ENCODE measurements at regions not wholly inside any gene's neighbourhood (a gene's known extent, or its start where the extent isn't known, plus 50 kb on each side); places are given as distances from the start of the nearest gene placed in this dataset.

DNA sequence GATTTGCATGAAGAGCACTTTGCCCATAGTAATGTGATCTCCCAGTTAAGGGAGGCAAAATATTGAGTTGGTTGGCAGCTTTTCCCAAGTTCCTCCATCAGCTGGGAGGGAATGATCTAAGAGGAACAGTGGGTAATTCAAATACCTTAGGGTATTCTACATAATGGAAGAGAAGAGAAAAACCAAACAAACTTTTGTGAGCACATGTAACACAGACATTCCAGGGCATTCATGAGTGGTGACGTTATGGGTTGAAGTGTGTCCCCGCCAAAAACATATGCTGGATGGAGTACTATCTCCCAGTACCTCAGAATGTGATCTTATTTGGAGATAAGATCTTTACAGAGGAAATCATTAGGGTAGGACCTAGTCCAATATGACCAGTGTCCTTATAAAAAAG lies 220.1 kb downstream of the FOXO1 start:
- no peak for DNase-seq (ENCODE audit: low read depth in 2 of 2)

DNA sequence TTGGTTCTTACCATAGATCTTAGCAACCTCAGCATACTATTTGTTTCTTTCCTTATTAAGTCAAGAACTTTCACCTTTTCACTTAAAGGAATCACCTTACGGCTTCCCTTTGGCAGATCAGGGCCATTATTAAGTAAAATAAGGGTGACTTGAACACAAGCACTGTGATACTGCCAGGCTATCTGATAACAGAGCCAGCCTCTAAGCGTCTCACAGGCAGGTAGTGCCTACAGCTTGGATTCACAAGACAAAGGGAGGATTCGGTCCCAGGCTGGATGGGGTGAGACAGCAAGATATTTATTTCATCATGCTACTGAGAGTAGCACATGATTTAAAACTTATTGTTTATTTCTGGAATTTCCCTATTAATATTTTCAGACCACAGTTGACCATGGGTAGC lies 218.6 kb downstream of the FOXO1 start:
- DNase-seq (ENCODE audit: low read depth in 2 of 2) = no peak

DNA sequence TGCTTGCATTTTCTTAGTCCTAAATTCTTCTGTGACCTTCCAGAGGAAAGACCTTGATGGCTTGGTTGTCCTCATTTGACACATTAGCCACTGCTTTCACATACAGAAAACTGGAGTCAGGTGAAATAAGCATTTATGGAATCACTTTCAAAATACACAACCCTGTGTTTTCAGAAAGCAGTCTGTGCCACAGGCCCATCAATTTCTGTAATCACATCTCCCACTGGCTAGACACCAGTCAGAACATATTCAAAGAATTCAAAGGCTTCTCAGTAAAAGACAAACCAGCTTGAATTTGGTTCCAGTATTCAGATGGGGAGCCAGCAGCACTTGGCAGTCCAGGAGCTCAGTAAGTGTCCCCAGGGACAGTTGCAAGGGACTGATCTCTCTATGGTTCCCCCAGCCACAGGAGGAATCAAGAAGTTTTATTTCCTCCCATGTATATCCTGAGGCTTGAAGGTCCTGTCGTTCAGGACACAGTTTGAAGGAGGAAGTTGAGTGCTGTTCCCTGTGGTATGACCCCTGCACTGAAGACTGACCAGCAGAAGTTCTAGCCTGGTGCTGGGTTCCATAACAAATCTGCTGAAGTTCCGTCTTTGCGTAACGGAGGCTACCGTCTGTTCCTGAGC lies 214.3 kb downstream of the FOXO1 start:
- no peak for DNase-seq (ENCODE audit: low read depth in 2 of 2)

DNA sequence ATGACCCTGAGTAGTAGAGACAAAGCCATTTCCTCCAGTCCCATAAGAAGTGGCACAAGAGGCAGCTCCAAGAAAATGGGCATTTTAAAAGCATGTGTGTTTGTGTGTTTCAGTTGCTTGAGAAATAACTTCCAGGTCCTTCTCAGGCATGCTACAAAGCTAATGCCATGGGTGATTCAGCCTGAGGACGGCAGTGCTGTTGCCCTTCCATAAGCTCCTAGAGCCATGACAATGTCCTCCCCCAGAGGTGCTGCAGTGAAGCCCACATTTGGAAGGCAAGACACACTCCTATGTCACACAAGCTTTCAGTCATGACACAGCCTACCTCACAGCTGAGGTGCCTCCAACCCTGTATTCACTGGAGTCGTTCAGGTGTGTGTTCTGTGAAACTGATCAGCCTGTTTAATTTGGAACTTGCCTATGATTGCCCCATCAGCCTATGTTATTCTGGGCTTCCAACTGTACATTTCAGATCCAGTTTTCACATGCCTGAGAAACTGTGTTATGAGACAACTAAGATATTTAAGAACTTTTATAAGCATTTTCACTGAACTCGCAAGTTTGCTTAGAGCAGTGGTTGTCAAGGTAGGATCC lies 213.6 kb downstream of the FOXO1 start:
- DNase-seq (ENCODE audit: low read depth in 2 of 2) = no peak

DNA sequence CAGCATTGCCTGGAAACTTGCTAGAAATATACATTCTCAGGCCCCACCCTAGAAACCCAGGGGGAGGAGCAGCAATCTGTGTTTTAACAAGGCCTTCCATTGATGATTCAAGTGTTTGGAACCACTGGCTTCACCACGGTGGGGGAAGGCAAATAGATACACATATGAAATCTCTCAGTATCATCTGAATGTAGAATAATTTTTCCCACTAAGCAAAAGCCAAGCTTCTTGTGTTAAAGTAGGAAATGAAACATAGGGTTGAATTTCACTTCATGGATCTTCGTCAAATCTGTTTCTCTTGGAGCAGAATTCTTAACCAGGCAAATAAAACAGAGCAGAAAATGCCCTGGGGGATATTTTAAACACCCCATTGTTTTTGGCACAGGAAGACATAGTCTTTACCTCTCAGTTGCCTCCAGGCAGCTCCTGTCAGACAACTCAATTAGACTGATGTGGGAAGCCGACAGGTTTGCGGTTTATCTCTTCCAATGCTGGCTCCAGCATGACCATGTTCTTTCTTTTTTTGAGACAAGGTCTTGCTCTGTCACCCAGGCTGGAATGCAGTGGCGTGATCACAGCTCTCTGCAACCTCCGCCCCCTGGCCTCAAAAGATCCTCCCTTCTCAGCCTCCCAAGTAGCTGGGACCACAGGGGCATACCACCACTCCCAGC lies 213.0 kb downstream of the FOXO1 start:
- no peak for DNase-seq (ENCODE audit: low read depth in 2 of 2)

DNA sequence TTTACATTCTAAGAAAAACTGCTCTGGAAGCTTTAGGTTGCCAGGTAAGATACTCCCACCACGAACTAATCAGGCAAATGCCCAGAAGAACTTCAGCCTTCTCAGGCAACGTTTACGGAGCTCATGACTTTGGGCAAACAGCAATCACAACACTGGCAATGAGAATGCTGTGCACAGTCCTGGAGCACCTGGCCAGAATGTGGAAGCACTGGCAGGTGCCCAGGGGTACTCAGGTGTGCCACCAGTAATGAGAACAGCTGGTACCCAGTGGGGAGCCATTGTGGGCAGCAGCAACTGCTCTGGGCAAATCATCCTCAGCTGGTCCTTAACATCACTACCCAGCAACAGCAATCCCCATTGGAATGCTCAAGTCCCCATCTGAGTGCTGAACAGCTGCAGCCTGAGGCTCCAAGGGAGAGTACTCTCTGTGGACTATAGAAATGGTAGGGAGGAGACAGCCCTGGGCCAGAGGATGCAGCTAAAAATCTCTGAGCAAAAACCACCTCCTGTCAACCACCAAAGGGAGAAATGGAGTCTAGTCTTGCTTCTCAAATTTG lies 210.0 kb downstream of the FOXO1 start:
- no peak for DNase-seq (ENCODE audit: low read depth in 2 of 2)

DNA sequence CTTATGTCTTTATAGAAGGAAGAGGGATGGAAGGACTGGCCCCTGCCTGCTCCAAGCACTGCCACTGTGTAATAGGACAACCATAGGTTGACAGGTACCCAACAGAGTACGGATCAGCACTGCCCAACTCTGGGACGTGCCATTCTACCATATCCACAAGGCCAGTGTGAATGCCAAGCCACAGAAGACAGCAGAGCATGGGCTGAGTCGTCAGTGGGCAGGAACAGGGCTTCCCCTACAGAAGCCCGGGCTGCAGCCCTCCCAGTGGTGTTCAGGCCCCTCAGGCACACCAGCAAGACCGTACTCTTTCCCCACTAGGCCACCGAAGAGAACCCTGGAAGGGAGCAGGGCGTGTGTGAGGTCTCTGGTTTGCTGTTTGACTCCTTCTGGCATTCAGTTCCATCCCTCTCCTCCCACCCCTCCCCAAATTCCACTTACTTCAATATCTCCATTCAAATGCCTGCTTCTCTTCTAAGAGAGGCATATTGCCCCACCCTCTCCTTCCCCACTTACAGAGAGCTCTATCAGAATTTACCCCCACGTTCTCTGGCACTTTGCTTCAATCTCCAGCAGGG lies 209.4 kb downstream of the FOXO1 start:
- no peak for DNase-seq (ENCODE audit: low read depth in 2 of 2)

DNA sequence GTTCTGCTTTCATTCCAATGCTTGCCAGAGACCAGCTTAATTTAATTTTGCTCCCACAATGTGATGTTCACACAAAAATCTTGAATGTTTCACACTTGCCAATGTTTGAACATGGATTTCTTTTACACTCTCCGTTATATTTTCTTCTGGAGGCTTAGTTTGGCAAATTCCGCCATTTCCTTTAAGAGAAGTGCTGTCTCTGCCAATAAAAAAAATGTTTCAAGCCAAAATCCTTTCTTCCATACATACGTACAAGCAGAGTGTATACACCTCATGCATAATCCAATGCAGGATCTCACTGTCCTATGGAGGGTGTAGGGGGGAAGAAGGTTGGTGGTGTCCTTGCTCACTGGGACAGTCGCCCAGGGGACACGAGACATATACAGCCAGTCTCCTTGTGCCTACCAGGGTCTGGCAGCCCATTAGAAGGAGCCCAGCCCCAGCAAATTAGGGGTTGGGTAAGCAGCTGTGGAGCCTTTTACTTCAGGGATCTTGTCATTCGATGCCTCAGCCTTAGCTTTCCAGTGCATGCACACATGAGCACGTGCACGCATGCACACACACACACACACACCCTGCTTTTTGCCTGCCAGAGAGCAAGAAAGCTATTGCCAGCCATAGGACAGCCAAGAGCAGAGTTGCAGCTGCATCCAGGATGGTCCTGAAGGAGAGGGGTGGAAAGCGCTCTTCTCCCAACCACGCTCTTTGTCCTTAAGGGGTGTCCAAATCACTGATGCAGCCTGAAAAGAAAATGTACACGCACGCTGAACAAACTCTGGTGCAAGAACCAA lies 208.3 kb downstream of the FOXO1 start:
- no peak for DNase-seq (ENCODE audit: low read depth in 2 of 2)

DNA sequence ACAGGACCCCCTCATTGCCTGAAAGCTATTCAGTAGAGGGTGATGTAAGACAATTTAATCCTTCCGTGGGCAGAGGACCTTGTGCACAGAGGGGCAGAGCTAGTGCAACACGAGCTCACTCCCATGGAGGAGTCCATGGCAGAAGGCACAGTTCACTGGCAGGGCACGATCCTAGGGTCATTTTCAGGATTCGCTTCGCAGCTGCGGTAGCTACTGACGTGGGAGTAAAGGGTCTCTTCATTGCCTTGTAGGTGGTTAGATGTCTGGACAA lies 207.8 kb downstream of the FOXO1 start:
- DNase-seq (ENCODE audit: low read depth in 2 of 2) = no peak

DNA sequence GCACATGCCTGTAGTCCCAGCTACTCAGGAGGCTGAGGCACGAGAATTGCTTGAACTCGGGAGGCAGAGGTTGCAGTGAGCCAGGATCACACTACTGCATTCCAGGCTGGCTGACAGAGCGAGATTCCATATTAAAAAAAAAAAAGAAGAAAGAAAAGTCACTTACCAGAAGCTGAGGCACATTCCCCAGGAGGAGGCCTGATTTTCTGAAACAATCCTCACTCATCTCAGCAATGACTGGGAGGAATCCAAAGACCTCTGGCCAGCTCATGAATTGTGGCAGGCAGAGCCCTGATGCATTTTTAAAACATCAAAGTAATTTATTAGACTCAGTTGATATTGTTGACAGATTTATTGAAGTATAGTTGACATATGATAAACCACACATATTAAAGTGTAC lies 206.3 kb downstream of the FOXO1 start:
- DNase-seq (ENCODE audit: low read depth in 2 of 2) = no peak

DNA sequence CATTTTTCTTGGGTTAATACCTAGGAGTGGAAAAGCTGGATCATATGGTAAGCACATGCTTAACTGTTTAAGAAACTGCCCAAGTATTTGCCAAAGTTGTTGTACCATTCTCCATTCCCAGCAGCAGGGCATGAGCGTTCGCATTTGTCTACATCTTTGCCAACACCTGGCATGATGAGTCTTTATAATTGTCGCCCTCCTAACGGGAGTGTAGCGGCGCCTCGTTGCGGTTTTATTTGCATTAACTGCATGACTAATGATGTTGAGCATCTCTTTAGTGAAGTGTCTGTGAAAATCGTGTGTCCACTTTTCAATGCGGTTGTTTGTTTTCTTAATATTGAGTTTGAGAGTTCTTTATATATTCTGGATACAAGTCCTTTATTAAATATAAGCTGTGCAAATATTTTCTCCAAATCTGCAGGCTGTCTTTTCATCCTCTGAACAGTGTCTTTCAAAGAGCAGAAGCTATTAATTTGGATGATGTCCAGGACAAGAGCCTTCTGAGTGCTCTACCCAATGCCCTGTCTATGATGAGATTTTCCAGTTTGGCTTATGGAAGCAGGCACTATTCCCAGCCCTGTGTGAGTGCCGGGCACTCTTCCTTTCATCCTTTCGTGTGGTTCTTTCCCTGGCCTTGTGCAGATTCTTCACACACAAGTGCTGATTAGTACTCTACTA lies 202.0 kb downstream of the FOXO1 start:
- DNase-seq (ENCODE audit: low read depth in 2 of 2) = no peak

DNA sequence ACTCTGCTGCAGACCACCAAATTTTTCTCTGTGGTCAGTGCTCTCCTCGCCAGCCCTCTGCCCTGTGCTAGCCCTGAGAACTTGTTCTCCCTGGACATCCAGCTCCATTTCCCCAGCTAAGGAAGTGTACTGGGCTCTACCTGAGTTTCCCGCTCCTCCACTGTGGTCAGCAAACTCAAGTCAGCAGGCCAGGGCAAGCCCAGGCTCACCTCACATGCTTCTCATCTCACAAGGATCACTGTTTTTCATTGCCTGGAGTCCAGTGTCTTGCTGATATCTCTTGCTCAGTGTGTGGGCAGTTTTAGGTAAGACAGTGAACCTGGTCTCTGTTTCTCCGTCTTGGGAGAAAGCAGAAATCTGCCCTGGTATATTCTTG lies 201.4 kb downstream of the FOXO1 start:
- DNase-seq (ENCODE audit: low read depth in 2 of 2) = no peak

DNA sequence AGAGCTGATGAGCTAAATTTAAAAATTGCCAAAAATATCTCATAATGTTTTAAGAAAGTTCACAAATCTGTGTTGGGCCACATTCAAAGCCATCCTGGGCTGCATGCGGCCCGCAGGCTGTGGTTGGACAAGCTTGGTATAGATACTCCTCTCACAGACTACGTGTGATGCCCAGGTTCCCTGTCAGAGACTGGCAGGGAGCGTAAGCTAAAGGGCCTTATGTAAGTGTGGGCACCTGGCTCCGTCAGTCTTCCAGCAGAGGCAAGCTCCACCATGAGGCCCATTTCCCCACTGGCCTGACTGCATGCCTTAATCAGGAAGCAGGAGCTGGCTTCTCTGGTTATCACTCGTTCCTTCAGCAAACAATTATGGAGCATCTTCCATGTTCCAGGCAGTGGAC lies 200.2 kb downstream of the FOXO1 start:
- DNase-seq (ENCODE audit: low read depth in 2 of 2) = no peak

DNA sequence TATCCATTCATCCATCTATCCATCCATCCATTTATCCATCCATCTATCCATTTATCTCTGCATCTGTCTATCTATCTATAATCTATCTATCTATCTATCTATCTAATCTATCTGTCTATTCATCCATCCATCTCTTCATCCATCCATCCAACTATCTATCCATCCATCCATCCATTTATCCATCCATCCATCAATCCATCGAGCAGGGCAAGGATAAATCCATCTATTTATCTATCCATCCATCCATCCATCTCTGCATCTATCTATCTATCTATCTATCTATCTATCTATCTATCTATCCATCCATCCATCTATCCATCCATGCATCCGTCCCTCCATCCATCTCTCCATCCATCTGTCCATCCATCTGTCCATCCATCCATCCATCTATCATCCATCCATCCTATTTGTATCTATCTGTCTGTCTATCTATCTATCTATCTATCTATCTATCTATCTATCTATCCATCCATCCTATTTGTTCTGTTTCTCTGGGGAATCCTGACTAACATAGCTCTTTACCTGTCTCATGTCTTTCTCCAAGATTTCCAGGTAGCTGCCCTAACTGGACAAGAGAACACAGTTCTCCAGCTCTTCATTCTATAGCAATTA lies 198.1 kb downstream of the FOXO1 start:
- DNase-seq (ENCODE audit: low read depth in 2 of 2) = no peak

DNA sequence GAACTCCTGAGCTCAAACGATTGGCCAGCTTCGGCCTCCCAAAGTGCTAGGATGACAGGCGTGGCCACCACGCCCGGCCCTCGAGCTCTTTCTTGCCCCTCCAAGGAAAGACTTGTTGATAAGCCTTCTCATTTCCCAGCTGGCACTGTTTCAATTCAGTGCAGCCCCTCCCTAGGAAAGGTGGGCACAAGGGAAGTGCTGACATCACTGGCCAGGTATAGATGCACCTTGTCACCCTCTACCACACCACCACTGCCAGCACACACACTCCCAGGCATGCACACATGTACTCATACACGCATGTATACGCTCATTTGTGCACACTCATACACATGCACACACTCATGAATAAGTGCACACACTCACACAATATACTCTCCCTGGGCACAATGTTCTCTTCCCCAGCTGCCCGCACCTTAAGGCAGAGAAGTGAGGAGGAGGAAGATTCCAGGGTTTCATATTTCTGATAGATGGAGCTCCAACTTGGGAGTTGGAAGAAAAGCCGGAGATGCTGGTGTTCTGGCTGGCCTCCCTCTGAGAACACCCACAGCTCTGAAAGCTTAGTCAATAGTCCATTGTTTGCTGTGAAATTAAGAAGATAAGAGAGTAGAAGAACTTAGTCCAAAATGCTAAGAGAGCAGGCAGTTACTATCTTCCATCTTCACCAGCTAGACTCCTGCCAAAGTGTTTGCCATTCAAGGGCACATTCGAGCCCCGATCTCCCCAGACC lies 196.7 kb downstream of the FOXO1 start:
- no peak for DNase-seq (ENCODE audit: low read depth in 2 of 2)

DNA sequence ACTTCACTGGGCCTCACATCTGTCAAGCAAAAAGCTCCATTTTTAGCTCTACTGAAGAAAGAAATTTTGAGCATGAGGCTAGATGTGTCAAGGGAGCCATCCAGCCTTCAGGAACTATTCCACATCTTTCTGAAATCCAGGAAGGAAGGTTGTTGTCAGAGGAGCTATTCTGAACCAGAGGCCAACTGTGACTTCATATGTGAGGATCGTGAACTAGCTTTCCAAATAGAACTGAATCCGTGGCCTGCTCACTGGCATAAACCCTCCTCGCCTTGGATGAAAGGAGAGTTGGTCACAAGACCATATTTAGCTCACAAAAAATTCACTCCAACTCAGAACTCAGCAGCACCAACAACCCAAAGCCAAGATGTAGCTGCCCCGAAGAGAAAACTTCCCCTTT lies 195.8 kb downstream of the FOXO1 start:
- no peak for DNase-seq (ENCODE audit: low read depth in 2 of 2)

DNA sequence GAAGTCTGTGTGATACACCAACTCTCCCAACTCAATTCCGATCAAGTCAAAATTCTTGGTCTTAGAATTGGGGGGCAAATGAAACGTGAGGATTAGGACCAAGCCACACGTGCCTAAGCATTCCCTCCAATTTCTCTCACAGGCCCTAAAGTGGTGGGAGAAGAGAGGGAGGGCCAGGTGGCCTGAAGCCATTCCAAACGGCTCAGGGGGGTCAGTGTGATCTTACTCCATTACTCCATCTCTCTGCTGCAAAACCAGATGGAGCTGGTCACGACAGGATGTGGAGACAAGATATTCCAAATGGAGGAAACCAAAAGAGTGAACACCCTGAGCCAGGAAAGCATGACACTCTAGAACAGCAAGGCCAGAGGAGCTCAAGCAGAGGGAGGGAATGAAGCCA lies 195.4 kb downstream of the FOXO1 start:
- no peak for DNase-seq (ENCODE audit: low read depth in 2 of 2)

DNA sequence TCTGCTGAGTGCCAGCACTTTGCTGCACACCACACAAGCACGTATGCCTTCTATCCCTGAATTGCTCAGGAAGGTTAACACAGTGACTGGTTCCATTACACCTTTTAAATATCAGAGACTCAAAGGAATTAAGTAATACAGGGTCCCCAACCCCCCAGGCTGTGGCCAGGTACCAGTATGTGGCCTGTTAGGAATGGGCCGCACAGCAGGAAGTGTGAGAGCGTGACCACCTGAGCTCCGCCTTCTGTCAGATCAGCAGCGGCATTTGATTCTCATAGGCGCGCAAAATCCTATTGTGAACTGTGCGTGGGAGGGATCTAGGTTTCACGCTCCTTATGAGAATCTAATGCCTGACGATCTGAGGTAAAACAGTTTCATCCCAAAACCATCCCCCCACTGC lies 194.5 kb downstream of the FOXO1 start:
- no peak for DNase-seq (ENCODE audit: low read depth in 2 of 2)

DNA sequence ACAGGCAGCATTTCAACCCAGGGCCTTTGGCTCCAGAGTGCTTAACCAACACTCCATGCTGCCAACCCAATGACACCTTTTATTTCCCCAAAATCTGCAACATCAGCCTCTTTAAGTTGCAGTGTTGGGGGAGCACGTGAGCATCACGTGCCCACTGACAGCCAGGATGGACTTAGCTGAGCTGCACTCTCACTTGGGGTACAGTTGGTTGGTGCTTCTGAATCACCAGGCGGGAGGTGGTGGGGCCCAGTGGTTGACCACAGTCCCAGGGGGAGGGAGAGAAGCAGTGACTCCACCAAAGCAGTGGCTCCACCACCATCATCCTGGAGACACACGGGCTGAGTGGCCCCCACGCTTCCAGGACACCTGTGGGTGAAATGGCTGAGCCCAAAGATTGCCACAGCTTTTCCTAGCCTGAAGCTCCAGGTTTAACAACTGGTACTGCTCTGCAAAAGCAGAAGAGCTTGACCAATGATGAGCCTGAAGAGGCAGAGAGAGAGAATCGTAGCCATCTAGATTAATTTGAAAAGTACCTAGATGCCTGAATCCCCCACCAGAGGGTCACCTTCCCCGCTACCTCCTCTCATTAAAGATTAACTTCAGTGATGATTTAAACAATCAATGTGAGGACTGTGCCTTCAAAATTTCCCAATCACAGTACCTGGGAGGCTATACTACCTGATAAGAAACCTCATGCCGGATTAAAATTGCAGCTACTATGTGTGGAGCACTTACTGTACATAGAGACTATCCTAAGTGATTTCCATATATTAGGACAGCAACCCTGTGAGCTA lies 193.8 kb downstream of the FOXO1 start:
- DNase-seq (ENCODE audit: low read depth in 2 of 2) = no peak

DNA sequence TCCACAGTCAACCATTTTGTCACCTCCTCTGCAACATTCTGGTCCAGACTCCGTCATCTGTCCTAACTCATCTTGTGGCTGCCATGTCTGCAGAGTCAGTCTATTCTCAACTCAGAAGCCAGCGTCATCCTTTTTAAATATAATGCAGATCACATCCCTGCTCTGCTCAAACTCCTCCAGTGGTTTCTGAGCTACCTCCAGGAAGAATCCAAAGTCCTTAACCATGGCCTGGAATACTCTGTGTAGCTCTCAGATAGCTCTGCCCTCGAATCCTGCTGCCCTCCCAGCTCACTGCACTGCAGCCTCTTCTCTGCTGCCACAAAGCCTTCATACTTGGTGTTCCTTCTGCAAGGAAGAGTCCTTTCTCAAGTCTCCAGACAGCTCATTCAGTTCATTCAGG lies 190.8 kb downstream of the FOXO1 start:
- DNase-seq (ENCODE audit: low read depth in 2 of 2) = no peak

All from fibroblast of skin of left biceps (primary cell).